ENCODE measurements at regions not wholly inside any gene's neighbourhood (a gene's known extent, or its start where the extent isn't known, plus 50 kb on each side); places are given as distances from the start of the nearest gene placed in this dataset.
"Not testable (repeated sequence)": the region's sequence is repeated elsewhere in the genome, so short reads cannot be mapped to it uniquely, and the experiment has no call there.

DNA sequence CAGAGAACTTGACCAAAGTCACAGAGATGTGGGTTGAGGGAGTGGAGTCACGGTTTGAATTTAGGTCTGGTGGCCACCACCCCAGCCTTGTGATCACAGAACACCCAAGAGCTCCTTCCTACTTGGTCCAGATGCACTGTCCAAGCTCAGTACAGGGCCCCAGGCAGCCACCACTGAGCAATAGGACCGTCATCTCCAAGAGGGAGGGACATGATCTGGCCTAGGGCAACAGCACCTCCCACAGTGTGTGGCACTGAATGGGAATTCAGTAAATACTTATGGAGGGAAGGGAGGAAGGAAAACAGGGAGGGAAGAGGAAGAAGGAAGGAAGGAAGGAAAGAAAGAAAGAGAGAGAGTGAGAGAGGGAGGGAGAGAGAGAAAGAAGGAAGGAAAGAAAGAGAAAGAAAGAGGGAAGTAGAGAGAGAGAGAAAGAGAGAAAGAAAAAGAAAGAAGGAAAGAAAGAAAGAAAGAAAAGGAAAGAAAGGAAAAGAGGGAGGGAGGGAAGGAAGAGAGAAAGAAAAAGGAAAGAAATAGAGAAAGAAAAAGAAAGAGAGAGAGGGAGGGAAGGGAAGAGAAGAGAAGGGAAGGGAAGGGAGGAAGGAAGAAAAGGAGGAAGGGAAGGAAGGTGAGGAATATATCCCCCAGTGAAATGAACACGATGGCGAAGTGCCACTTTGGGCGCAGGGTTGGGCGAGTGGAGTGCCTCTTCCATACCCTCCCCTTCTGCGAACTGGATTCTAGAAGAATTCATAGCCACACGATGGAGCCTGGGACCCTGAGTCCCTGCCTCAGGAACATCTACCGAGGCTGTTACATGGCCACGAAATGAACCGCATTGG lies 243.7 kb downstream of the TFAP2C start:
- DNase-seq (ENCODE audit: low spot score) = no peak

DNA sequence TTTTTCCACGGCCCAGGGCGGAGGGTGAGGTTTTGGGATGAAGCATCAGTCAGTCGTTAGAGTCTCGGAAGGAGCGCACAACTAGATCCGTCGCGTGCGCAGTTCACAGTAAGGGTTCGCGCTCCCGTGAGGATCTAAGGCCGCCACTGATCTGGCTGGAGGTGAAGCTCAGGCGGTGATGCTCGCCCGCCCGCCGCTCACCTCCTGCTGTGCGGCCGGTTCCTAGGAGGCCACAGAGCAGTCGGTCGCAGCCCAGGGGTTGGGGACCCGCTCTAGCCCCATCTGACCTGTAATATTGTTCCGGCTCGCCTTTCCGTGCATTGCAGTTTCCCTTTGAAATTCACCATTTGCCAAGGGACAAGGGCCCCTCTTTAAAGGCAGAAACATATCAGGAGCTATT lies 244.7 kb downstream of the TFAP2C start:
- no peak for DNase-seq (ENCODE audit: low spot score)

DNA sequence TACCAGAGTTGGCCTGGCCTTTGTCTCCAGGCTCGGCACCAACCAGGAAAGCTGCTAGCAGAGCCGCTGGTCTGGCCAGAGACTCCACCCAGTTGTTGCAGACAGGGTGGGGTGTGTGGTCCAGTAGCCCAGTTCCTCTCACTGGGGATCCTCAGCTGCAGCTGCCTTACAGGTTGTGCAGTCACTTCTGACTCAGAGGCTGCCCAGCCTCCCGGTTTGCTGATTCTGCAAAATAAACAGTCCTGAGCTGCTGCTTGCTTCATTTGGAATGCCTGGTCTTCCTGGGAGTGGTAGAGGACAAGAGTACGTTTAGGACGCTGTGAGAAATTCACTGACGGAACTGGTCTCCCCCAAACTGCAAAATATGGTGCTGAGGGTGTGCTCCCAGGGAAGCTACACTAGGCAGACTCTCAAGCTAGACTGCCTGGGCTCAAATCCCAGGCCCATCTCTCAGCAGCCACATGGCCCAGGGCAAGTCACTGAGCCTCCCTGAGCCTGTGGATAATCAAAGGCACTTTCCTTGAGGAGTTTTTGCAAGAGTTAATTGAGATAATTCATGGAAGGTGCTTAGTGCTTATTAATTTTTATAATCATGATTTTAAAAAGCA lies 246.1 kb downstream of the TFAP2C start:
- no peak for DNase-seq (ENCODE audit: low spot score)

DNA sequence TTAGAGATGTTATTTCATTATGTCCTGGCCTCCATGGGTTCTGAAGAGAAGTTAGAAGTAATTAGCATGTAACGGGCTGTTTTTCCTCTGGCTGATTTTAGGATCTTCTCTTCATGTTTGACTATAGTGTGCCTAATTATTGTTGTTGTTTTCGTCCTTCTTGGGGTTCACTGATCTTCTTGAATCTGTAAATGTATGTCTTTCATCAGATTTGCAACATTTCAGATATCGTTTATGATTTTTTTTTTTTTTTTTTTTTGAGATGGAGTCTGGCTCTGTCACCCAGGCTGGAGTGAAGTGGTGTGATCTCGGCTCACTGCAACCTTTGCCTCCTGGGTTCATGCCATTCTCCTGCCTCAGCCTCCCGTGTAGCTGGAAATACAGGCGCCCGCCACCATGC lies 246.7 kb downstream of the TFAP2C start:
- DNase-seq (ENCODE audit: low spot score) = no peak

DNA sequence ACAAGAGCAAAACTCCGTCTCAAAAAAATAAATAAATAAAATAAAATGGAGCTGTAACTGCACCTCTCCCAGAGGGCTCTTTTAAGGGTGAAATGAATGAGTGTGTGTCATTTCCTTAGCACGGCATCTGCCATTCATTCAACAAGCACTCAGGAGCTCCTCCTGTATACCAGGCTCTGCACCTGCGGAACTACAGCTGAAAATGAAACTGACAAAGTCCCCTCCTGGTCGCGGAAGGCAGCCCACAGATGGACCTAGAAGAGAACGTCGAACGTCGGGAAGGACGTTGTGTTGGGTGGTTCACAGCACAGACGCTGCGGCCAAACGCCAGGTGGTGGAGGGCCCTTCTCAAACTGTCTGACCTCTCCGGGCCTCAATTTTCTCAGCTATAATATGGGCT lies 256.4 kb downstream of the TFAP2C start:
- no peak for DNase-seq (ENCODE audit: low spot score)

DNA sequence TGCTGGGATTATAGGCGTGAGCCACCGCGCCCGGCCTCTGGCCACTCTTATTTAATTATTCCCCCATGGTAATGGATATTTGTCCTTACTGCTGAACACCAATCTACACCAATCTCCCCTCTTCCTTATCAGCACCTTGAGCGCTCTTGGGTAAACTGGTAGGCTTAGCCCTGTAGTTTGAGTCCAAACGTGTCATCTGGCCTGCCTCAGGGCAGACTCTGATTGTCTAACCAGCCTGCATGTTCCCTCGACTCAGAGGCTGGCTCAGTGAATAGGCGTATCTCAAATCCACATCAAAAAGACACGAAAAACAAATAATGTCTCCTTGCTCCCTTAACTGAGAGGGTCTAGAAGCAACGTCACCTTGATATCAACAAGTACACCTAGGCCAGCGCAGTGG lies 260.9 kb downstream of the TFAP2C start:
- DNase-seq (ENCODE audit: low spot score) = no peak

DNA sequence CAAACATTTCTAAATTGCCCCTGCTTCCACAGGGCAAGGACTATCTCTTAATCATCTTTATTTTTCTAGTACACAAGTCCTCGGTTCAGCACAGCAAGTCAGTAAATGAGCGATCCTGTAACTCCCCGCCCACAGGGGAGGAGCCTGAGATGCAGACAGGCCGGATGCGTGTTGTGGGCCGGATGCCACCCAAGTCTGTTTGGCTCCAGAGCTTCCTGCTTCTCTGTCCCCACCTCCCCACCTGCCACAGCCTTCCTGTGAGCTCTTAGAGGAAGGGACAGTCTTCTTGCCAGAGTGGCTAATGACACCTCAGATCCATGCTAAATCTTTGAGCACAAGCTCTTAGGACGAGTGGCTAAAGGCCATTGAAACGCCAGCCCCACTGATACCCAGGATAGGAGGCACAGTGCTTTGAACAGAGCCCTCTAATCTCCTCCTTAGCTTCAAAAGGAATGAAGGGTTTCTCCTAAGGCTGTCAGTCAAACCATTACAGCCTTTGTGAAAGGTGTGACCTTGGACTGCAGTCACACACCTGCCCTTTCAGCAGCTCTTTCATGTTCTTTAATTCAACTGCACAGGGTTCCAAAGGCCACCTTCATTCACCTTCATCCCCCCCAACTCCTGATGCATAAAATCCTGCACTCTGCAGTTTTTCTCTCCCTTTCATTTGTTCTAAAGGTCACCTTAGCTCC lies 264.3 kb downstream of the TFAP2C start:
- no peak for DNase-seq (ENCODE audit: low spot score)

DNA sequence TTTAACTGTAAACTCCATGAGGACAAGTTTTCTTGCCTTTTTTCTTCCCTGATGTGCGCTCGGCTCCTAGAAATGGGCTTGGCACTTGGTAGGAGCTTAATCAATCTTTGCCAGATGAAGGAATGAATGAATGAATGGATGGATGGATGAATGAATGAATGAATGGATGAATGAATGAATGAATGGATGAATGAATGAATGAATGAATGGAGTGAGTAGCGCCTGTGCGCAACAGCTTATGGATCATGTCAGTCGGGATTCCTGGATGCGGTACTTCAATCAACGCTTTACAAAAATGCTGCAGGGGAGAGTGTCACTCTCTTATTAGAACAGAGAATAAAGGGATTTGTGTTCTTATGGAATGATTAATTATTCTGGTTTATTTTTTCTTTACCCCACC lies 267.3 kb downstream of the TFAP2C start:
- no peak for DNase-seq (ENCODE audit: low spot score)

DNA sequence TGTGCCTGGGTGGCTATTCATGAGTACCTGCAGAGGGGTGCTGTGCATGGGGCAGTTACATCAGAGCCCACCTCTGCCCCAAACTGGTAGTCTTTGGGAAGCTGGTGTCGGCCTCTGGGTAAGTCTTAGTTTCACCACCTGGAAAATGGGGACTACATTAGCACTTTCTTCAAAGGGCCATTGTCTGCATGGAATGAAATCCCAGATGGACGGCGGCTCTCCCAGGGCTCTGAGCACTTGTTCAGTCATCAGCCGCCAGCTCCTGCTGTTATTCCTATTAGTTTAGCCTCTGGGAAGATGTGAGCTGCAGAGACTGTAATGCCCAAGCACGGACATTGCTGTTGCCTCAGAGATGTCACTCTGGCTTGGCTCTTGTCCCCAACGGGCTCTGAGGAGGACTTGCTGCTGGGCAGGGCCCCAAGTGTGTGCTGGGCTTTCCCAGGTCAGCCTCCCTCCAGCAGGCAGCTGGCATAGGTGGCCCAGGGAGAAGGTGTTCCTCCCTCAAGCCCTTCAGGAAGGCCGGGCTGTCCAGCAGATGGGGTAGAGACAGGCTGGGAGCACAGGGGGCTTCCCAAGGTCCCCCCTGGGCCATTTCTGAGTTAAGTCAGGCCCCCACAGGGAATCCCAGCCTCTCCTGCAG lies 268.3 kb downstream of the TFAP2C start:
- no peak for DNase-seq (ENCODE audit: low spot score)

DNA sequence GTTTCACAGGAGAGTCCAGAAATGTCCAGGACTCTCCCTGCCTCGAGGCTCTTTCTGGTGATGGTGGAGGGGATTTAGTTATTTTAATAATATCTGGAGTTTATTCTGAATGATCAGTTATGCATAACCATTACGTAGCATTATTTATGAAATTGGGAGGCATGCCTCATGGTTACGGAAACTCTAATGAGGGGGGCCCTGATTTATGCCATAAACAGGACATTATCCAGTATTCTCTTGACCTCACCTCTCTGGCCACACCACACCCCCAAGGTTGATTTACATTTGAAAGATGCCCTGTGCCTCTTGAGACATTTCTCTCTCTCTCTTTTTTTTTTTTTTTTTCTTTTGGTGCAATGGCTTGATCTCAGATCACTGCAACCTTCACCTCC lies 268.8 kb downstream of the TFAP2C start:
- DNase-seq (ENCODE audit: low spot score) = no peak

DNA sequence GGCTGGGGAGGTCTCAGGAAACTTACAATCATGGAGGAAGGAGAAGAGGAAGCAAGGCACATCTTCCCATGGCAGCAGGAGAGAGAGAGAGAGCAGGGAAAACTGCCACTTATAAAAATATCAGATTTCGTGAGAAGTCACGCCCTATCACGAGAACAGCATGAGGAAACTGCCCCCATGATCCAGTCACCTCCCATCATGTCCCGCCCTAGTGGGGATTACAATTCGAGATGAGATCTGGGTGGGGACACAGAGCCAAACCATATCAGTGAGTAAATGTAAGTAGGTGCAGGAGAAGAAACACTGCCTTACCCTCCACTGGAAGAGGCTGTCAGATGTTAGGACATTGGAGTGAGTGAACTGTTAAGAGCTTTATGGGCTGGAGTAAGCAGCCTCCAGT lies 270.4 kb downstream of the TFAP2C start:
- no peak for DNase-seq (ENCODE audit: low spot score)

DNA sequence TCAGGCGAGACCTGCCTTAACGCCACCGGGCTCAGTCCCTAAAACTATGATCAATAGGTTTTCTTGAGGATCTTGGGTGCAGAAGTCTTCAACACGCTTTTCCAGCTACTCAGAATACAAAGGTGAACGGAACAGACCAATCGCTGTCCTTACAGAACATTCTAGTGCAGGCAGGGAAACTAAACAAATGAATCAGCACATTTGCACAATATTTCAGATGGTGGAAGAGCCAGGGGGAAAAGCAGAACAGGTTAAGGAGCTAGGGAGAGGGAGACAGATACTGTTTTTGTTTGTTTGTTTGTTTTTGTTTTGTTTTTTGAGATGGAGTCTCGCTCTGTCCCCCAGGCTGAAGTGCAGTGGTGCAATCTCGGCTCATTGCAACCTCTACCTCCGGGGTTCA lies 271.1 kb downstream of the TFAP2C start:
- DNase-seq (ENCODE audit: low spot score) = no peak

DNA sequence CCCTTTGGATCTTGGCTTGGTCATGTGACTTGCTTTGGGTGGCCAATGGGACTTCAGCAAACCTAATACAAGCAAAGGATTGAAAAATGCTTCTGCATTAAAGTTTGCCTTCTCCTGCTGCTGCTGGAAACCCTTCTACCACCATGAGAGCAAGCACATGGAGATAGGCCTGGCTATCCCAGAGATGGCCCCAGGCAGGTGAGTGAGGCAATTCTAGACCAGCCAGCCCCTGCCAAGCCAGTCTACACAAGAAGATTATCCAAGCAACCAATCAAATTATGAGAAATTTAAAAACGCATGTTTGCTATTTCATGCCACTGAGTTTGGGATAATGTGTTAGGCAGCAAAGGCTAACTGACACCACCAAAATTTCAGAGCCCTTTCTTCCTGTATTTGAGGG lies 274.3 kb downstream of the TFAP2C start:
- DNase-seq (ENCODE audit: low spot score) = no peak

DNA sequence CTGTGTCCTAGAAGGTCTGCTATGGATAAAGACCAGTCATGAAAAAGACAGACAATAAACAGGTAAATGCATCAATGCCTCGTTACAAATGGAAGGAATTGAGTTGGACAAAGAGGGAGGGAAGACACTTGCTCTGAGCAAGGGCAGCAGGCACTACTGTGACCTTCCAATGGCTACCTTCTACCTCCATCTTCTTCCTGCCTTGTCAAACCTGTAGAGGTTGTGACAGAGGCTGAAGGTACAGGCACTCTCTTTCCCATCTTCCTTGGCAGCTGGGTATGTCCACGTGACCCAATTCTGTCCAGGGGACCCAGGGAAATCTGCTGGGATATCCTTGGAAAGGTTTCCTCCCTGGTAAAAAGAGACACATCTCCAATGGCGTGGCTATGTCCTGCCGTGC lies 274.8 kb downstream of the TFAP2C start:
- no peak for DNase-seq (ENCODE audit: low spot score)

DNA sequence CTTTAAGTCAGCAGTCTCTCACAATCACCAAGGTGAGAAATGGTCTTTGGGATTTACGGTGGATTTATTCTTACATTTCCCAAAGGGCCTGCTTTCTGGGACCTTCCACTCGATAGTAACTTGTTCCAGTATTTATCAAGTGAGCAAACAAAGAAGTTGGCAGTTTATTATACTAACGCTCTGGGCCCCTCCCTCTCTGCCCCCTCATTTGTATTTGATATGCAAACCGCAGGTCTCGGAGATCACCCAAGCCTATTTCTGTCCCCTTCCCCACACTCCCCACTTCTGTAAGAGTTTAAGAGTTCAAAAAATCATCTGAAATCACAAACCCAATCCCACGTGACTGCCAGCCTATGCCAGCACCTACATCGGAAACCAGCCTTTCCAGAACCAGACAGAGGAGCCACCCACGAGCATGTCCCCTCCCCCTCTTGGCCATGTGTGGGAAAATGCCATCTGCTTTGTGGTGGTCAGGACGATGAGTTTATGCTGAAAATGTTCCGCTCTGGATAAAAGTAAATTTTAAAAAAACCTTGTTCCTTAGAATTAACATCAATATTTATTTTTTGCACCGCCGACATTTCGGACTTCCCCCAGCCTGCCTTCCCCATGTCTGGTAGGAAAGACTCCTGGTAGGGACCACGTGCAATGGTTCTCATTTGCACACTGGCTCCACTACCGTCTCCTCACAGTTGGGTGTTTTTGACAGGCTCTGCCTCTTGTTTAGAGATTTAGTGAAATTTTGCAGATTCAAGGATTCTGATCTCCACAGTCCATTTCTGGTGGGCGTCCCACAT lies 281.0 kb downstream of the TFAP2C start:
- no peak for DNase-seq (ENCODE audit: low spot score)

DNA sequence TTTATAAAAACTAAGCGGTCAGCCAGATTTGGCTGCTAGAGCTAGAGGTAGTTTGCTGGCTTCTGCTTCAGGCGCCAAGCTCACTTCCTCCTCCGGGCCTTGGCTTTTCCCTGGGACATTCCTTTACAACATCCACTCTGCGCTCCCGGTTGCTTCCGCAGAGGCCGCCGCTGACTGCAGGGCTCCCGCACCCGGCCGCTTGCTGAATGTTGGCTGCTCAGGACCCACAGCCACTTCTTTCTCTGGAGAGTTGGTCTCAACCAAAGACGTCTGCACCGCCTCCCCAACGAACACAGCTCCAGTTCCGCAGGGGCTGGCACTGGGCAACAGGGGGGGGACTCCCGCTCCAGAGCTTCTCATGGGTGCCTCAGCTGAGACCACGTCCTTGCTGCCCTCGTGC lies 282.8 kb downstream of the TFAP2C start:
- DNase-seq (ENCODE audit: low spot score) = no peak

DNA sequence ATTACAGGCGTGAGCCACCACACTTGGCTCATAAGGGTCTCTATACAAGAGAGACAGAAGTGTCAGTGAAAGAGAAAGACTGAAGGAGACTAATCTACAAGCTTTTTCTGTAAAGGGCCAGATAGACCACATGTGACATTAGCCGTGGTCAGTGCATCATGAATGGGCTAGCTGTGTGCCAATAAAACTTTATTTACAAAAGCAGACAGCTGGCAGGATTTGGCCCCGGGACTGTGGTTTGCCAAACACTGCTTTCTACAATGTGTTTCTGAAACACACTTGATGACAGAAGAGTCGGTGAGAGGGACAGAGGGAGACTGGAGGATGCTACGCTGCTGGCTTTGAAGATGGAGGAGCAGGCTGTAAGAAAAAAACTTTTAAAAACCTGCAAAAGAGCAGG lies 285.4 kb downstream of the TFAP2C start:
- DNase-seq (ENCODE audit: low spot score) = no peak

DNA sequence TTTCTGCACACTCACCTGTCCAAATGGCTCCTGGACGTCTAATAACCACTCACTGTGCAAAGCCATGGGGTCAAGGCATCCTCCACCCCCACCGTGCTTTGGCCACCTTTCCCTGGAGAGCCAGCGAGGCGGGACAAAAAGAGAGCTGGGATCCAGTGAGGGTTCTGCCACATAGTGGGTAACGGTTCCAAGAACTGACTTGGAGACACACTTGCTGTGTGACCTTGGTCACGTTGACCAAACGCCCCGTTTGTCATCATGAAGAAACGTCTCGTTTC lies 287.2 kb downstream of the TFAP2C start:
- no peak for DNase-seq (ENCODE audit: low spot score)

DNA sequence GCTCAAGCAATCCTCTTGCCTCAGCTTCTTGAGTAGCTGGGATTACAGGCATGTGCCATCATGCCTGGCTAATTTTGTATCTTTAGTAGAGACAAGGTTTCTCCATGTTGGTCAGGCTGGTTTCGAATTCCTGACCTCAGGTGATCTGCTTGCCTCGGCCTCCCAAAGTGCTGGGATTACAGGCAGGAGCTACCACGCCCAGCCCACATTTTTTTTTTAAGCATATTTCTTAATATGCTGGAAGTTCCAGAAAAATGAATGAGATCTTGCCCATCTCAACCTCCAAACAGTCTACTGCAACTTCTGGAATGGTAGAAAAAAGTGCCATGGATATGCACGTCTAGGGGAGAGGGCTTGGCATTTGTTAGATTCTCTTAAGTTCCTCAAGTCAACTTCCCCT lies 290.9 kb downstream of the TFAP2C start:
- DNase-seq (ENCODE audit: low spot score) = not testable (repeated sequence)

DNA sequence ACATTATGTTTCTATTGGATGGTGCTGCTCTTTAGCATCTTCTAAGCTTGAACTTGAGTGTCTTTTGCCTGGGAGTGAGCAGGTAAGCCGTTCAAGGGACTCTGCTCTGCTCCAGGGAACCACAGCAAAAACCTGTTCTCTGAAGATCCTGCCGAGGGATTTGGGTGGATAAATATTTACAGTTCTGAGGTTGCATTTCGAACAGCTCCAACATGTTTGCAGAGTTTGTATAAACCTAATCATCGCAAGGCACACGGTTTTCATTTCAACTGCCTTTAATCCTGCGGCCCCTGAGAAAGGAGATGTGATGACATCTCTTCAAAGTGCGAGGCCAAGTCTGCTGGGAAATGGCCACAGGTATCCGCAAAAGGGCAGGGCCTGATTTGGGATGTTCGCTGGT lies 293.4 kb downstream of the TFAP2C start:
- DNase-seq (ENCODE audit: low spot score) = no peak

DNA sequence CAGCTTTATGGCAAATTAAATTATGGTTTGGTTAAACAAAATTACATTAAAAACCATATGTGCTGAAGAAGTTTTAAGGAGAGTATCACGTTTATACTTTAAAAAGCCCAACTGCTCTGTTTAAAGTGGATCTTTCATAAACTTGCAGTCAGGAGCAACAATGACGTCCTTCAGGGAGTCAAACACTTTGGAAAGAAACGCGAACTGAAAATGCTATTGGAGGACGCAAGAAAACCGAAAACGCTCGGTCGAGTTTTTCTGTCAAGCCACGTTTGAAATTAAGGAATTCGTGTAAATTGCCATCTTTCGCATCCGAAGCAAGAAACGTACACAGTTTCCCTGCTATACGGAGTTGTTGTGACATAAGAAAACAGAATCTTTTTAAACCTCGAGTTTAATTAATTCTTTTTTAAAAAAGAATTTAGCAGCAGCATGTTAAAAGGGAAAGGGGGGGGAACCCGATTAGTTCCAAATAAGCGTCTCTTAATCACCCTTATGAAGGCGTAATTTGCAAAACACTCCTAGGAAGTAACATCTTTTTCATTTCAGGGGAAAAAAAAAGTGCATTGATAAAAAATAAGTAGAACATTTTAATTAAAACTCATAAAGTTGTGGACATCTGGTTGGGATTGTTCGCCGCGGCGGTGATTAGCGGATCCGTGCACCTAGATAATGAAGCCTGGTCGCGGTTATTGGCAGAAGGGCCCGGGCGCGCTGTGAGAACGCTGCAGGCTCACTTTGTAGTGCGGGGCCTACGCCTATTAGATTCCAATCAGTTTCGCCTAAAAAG lies 295.4 kb downstream of the TFAP2C start:
- DNase-seq (ENCODE audit: low spot score) = no peak
